GM12878 (cell line): ENCODE measurements at regions not wholly inside any gene's neighbourhood (a gene's known extent, or its start where the extent isn't known, plus 50 kb on each side); places are given as distances from the start of the nearest gene placed in this dataset.

Experiments used
- ATAC-seq: fragments of 200-7000 bp; cut with Tn5 transposase; 3 replicates; pipeline ENCODE4 v1.9.1; 2020; ENCODE audit warnings: mild to moderate bottlenecking, moderate library complexity
- BruUV-seq: library from RNA; stranded (reverse); fragments of 400-500 nt; replicated peaks from 2 replicates; lab custom pipeline; 2021; lab: Mats Ljungman, UMichigan
- CTCF ChIA-PET: fragments of 300-600 bp; sonication (Branson Sonifier 250); formaldehyde crosslinking; extraction: SDS; loops from one replicate; lab custom pipeline; 2021; ENCODE audit warnings: inconsistent platforms; lab: Yijun Ruan, JAX
- POLR2A ChIA-PET: fragments of 350-600 bp; formaldehyde crosslinking; extraction: SDS; loops from one replicate; lab custom pipeline; 2021; ENCODE audit warnings: inconsistent platforms; lab: Charles Lee
- RAD21 ChIA-PET: fragments of 300-600 bp; sonication (Branson Sonifier 250); formaldehyde crosslinking; loops from one replicate; lab custom pipeline; 2023; ENCODE audit warnings: antibody characterized with exemption; ENCODE audit not compliant: unreplicated experiment; lab: Charles Lee
- SMC1A ChIA-PET: fragments of 300-600 bp; sonication (Branson Sonifier 250); formaldehyde crosslinking; loops from one replicate; lab custom pipeline; 2023; ENCODE audit not compliant: unreplicated experiment, uncharacterized antibody; lab: Charles Lee
- DNase-seq: peaks from one replicate; pipeline ENCODE4 v3.0.0-alpha.2; 2011; ENCODE audit warnings: low read depth, low spot score
- FAIRE-seq: peaks from 3 replicates; lab custom pipeline; 2011; peaks lifted over from hg19 to GRCh38; lab: Jason Lieb, UNC
- H2AFZ ChIP-seq: 2 replicates; pipeline ENCODE4 v1.6.0; 2011; ENCODE audit warnings: low read depth, low read length, control low read depth; ENCODE audit not compliant: control insufficient read depth
- H3K27ac ChIP-seq: 2 replicates; pipeline ENCODE4 v1.5.1; 2011; ENCODE audit warnings: control low read depth; ENCODE audit not compliant: control insufficient read depth, insufficient read depth
- H3K27me3 ChIP-seq, 2 experiments: replicated peaks in 1 of 2; 2 replicates each; pipeline versions ENCODE4 v1.6.0 to v1.6.1; 2011; ENCODE audit warnings: low read length in 1 of 2; ENCODE audit not compliant: control insufficient read depth in 2 of 2, insufficient read depth in 2 of 2
- H3K36me3 ChIP-seq, 2 experiments: 2 replicates each; pipeline ENCODE4 v1.5.1; 2011; ENCODE audit warnings: low read length in 1 of 2; ENCODE audit not compliant: control insufficient read depth in 2 of 2, insufficient read depth in 2 of 2
- H3K4me1 ChIP-seq: 2 replicates; pipeline ENCODE4 v1.6.1; 2011; ENCODE audit warnings: mild to moderate bottlenecking, low read length, moderate library complexity, mixed read lengths; ENCODE audit not compliant: control insufficient read depth, insufficient read depth
- H3K4me2 ChIP-seq: 2 replicates; pipeline ENCODE4 v1.6.0; 2011; ENCODE audit warnings: control low read depth; ENCODE audit not compliant: control insufficient read depth, insufficient read depth
- H3K4me3 ChIP-seq: fragments of 200-600 bp; sonication (generic); 2 replicates; pipeline ENCODE4 v1.5.1; 2016
- H3K79me2 ChIP-seq: 2 replicates; pipeline ENCODE4 v1.6.0; 2011; ENCODE audit warnings: low read length; ENCODE audit not compliant: control insufficient read depth, insufficient read depth
- H3K9ac ChIP-seq: 2 replicates; pipeline ENCODE4 v1.8.0; 2011; ENCODE audit warnings: low read length, control low read depth, mixed read lengths; ENCODE audit not compliant: control insufficient read depth, insufficient read depth
- H3K9me3 ChIP-seq: replicated peaks from 3 replicates; pipeline ENCODE4 v1.5.1; 2011; ENCODE audit warnings: mild to moderate bottlenecking, low read length; ENCODE audit not compliant: control insufficient read depth, insufficient read depth
- H4K20me1 ChIP-seq: 2 replicates; pipeline ENCODE4 v1.6.0; 2011; ENCODE audit not compliant: control insufficient read depth, insufficient read depth
- ATF2 ChIP-seq: IDR thresholded peaks from 2 replicates; pipeline ENCODE4 v1.6.1; 2012; ENCODE audit warnings: low read length, inconsistent platforms
- BCL3 ChIP-seq: IDR thresholded peaks from 2 replicates; pipeline ENCODE4 v1.6.1; 2011; ENCODE audit warnings: borderline replicate concordance, low read depth, mild to moderate bottlenecking, moderate library complexity, low read length; ENCODE audit not compliant: insufficient read depth, poor library complexity, severe bottlenecking
- BMI1 ChIP-seq: fragments of 450-650 bp; IDR thresholded peaks from 2 replicates; pipeline ENCODE4 v1.6.1; 2016; ENCODE audit warnings: mild to moderate bottlenecking, moderate library complexity, borderline replicate concordance
- CEBPZ ChIP-seq: fragments of 150-350 bp; IDR thresholded peaks from 2 replicates; pipeline ENCODE4 v1.6.1; 2016; ENCODE audit warnings: low read depth, low read length
- HDAC6 ChIP-seq: fragments of 200-600 bp; sonication (generic); IDR thresholded peaks from one replicate; pipeline ENCODE4 v1.8.0; 2017; ENCODE audit warnings: antibody characterized with exemption; ENCODE audit not compliant: unreplicated experiment
- IRF4 ChIP-seq: IDR thresholded peaks from 2 replicates; pipeline ENCODE4 v1.6.1; 2011; ENCODE audit warnings: low read depth, low read length
- SIX5 ChIP-seq: IDR thresholded peaks from 2 replicates; pipeline ENCODE4 v1.6.1; 2011; ENCODE audit warnings: mild to moderate bottlenecking, low read depth, low read length, moderate library complexity; ENCODE audit not compliant: severe bottlenecking
- SREBF1 ChIP-seq: IDR thresholded peaks from 2 replicates; pipeline ENCODE4 v1.6.1; 2012; ENCODE audit warnings: mild to moderate bottlenecking, low read length
- USF2 ChIP-seq: IDR thresholded peaks from 2 replicates; pipeline ENCODE4 v1.6.1; 2011; ENCODE audit warnings: low read depth, low read length, improper control_type of control experiment, borderline replicate concordance
- WGBS: methylation state at CpG from one replicate; pipeline ENCODE4 v1.1.6; 2016; ENCODE audit warnings: low lambda C conversion rate; ENCODE audit not compliant: insufficient replicate concordance, insufficient coverage; ENCODE audit errors: missing lambda C conversion rate; 5-methylcytosine and 5-hydroxymethylcytosine counted together
- in situ Hi-C: fragments of 300-500 bp; cut with MboI; formaldehyde crosslinking; loops from 9 replicates; pipeline ENCODE4 v1.14.3; 2018; ENCODE audit warnings: mixed read lengths
- intact Hi-C: fragments of 100-400 bp; cut with micrococcal nuclease; formaldehyde crosslinking; loops from one replicate; pipeline ENCODE4 v1.14.2; 2022; ENCODE audit not compliant: unreplicated experiment

- intact Hi-C loops = no loop called here
- WGBS = 0% methylated on average over 1 of the region's 1 CpG
- DNase-seq = no peak
- ChIA-PET CTCF (no interaction called here), POLR2A (interaction anchor here (1.5 kb wide), 1 partner anchor 14 kb away, joined by 3 read pairs; no protein-coding TSS in a partner anchor), SMC1A (interaction anchor here (0.7 to 1.0 kb wide), 3 partner anchors 144 to 207 kb away, joined by 3 read pairs; no protein-coding TSS in a partner anchor), RAD21 (no interaction called here)
- peak; percentile 8; the same call in 2 of the 3 replicates for ATAC-seq
- Histone ChIP-seq H3K27me3 (no peaks in the 10 kb centered on the region), H3K9me3 (no peaks in the 10 kb centered on the region), H3K79me2 (no peaks in the 10 kb centered on the region), H3K4me2 (no peak overlapping the region), H3K4me3 (no peak overlapping the region), H3K27ac (no peak overlapping the region), H4K20me1 (no peaks in the 10 kb centered on the region), H3K9ac (no peak overlapping the region), H3K36me3 (no peaks in the 10 kb centered on the region), H3K4me1 (no peaks in the 10 kb centered on the region), H2AFZ (no peak overlapping the region)
- BruUV-seq = no TSS peak
- in situ Hi-C loops = no loop called here
- TF ChIP-seq HDAC6 (no peak), BCL3 (no peak), IRF4 (no peak), SREBF1 (no peak)
- no peak for FAIRE-seq
Measured at GRCh38 chr7:125492521-125492920, 562.9 kb upstream of the POT1 start.

- 0% methylated on average over 1 of the region's 1 CpG for WGBS
- Histone ChIP-seq H3K79me2 (no peaks in the 10 kb centered on the region), H3K27me3 (no peaks in the 10 kb centered on the region), H3K4me1 (no peaks in the 10 kb centered on the region), H3K9me3 (no peaks in the 10 kb centered on the region), H2AFZ (no peak overlapping the region), H3K36me3 (no peaks in the 10 kb centered on the region), H3K4me2 (no peak overlapping the region), H3K27ac (no peak overlapping the region), H3K9ac (no peak overlapping the region), H4K20me1 (no peaks in the 10 kb centered on the region), H3K4me3 (no peak overlapping the region)
- SMC1A ChIA-PET = interaction anchor here (1.0 to 1.9 kb wide), 6 partner anchors 9 to 76 kb away, joined by 3 to 7 read pairs (median 5); no protein-coding TSS in a partner anchor
- BruUV-seq = no TSS peak
- ATAC-seq = peak; percentile 84
- RAD21 ChIA-PET = interaction anchor here (1.3 to 1.6 kb wide), 2 partner anchors 10 to 13 kb away, joined by 3 to 8 read pairs; no protein-coding TSS in a partner anchor
- FAIRE-seq = no peak
- in situ Hi-C loops = no loop called here
- POLR2A ChIA-PET = interaction anchor here (1.7 kb wide), 1 partner anchor 10 kb away, joined by 5 read pairs; no protein-coding TSS in a partner anchor
- DNase-seq = no peak
- intact Hi-C loops = no loop called here
- CTCF ChIA-PET = no interaction called here
- TF ChIP-seq USF2 = no peak
- TF ChIP-seq SIX5 = no peak
- TF ChIP-seq SREBF1 = no peak
- TF ChIP-seq ATF2 = no peak
- no peak for TF ChIP-seq BMI1
- TF ChIP-seq CEBPZ = no peak
Measured at GRCh38 chr7:125491137-125491536, 561.5 kb upstream of the POT1 start.
